ENCODE measurements at regions not wholly inside any gene's neighbourhood (a gene's known extent, or its start where the extent isn't known, plus 50 kb on each side); places are given as distances from the start of the nearest gene placed in this dataset.
"Not testable (repeated sequence)": the region's sequence is repeated elsewhere in the genome, so short reads cannot be mapped to it uniquely, and the experiment has no call there.

- no peak for TF ChIP-seq CTCF (IDR thresholded peaks at IDR 0.05; ENCODE audit: extremely low read depth, insufficient read depth, missing control alignments)
- in situ Hi-C loops (cut with MboI; ENCODE audit: low pct_unique_long_range_greater_than_20kb, low sequenced_read_pairs, unreplicated experiment): no loop called here
- DNase-seq (ENCODE audit: low spot score): no peak
Observed at GRCh38 chr18:78796693-78797455, 182.7 kb upstream of the SALL3 start.

GRCh38 chr18:78797499-78797898 lies 182.1 kb upstream of the SALL3 start:
- no peak for DNase-seq (ENCODE audit: low spot score)
- no peak for TF ChIP-seq CTCF (IDR thresholded peaks at IDR 0.05; ENCODE audit: extremely low read depth, insufficient read depth, missing control alignments)
- in situ Hi-C loops (cut with MboI; ENCODE audit: low pct_unique_long_range_greater_than_20kb, low sequenced_read_pairs, unreplicated experiment): no loop called here

- in situ Hi-C loops (cut with MboI; ENCODE audit: low pct_unique_long_range_greater_than_20kb, low sequenced_read_pairs, unreplicated experiment): no loop called here
- no peak for DNase-seq (ENCODE audit: low spot score)
- TF ChIP-seq CTCF (IDR thresholded peaks at IDR 0.05; ENCODE audit: extremely low read depth, insufficient read depth, missing control alignments): no peak
Observed at GRCh38 chr18:78798402-78799175, 181.0 kb upstream of the SALL3 start.

GRCh38 chr18:78799382-78800089 lies 180.1 kb upstream of the SALL3 start:
- TF ChIP-seq CTCF (IDR thresholded peaks at IDR 0.05; ENCODE audit: extremely low read depth, insufficient read depth, missing control alignments): no peak
- no peak for DNase-seq (ENCODE audit: low spot score)
- in situ Hi-C loops (cut with MboI; ENCODE audit: low pct_unique_long_range_greater_than_20kb, low sequenced_read_pairs, unreplicated experiment): no loop called here

GRCh38 chr18:78800102-78800851 lies 179.3 kb upstream of the SALL3 start:
- in situ Hi-C loops (cut with MboI; ENCODE audit: low pct_unique_long_range_greater_than_20kb, low sequenced_read_pairs, unreplicated experiment): not testable (repeated sequence)

GRCh38 chr18:78801011-78801410 lies 178.6 kb upstream of the SALL3 start:
- DNase-seq (ENCODE audit: low spot score): no peak
- in situ Hi-C loops (cut with MboI; ENCODE audit: low pct_unique_long_range_greater_than_20kb, low sequenced_read_pairs, unreplicated experiment): no loop called here
- TF ChIP-seq CTCF (IDR thresholded peaks at IDR 0.05; ENCODE audit: extremely low read depth, insufficient read depth, missing control alignments): no peak

More at GRCh38 chr18:78800102-78800851, 179.3 kb upstream of the SALL3 start:
- not testable (repeated sequence) for DNase-seq (ENCODE audit: low spot score)
